ENCODE measurements at regions not wholly inside any gene's neighbourhood (a gene's known extent, or its start where the extent isn't known, plus 50 kb on each side); places are given as distances from the start of the nearest gene placed in this dataset.

GRCh38 chr6:115004204-115004603, 661.4 kb upstream of the HS3ST5 start:
- H3K4me3 ChIP-seq (ENCODE audit: insufficient read depth, low read depth, low read length): no peak overlapping the region
- no peaks in the 10 kb centered on the region for H3K27me3 ChIP-seq (ENCODE audit: insufficient read depth, low read length)
- H4K20me1 ChIP-seq (ENCODE audit: insufficient read depth, low read length): no peaks in the 10 kb centered on the region
- no peak overlapping the region for H3K27ac Mint-ChIP-seq (ENCODE audit: unreplicated experiment)
- DNase-seq (ENCODE audit: low read depth): no peak
- TF ChIP-seq, protein P1, sequence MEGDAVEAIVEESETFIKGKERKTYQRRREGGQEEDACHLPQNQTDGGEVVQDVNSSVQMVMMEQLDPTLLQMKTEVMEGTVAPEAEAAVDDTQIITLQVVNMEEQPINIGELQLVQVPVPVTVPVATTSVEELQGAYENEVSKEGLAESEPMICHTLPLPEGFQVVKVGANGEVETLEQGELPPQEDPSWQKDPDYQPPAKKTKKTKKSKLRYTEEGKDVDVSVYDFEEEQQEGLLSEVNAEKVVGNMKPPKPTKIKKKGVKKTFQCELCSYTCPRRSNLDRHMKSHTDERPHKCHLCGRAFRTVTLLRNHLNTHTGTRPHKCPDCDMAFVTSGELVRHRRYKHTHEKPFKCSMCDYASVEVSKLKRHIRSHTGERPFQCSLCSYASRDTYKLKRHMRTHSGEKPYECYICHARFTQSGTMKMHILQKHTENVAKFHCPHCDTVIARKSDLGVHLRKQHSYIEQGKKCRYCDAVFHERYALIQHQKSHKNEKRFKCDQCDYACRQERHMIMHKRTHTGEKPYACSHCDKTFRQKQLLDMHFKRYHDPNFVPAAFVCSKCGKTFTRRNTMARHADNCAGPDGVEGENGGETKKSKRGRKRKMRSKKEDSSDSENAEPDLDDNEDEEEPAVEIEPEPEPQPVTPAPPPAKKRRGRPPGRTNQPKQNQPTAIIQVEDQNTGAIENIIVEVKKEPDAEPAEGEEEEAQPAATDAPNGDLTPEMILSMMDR (IDR thresholded peaks at IDR 0.05; ENCODE audit: insufficient read depth, low read depth, low read length): no peak
- TF ChIP-seq EZH2 (IDR thresholded peaks at IDR 0.05; ENCODE audit: insufficient read depth, low read length): no peak
- H3K4me1 Mint-ChIP-seq (ENCODE audit: low read depth, unreplicated experiment): no peaks in the 10 kb centered on the region
- no peaks in the 10 kb centered on the region for H3K4me1 ChIP-seq (ENCODE audit: insufficient read depth, low read length)
- H3K9me3 Mint-ChIP-seq (ENCODE audit: unreplicated experiment): peaks cover 6% of the 10 kb centered on the region
- no peak overlapping the region for H3K4me3 Mint-ChIP-seq (ENCODE audit: unreplicated experiment)
- H3K36me3 Mint-ChIP-seq (ENCODE audit: low read depth, unreplicated experiment): no peaks in the 10 kb centered on the region
- H3K27me3 Mint-ChIP-seq (ENCODE audit: low read depth, unreplicated experiment): no peaks in the 10 kb centered on the region
- H3K79me2 ChIP-seq (ENCODE audit: insufficient read depth, low read length): no peaks in the 10 kb centered on the region
- no peak overlapping the region for H2AFZ ChIP-seq (ENCODE audit: low read depth, low read length)
- H3K9ac ChIP-seq (ENCODE audit: low read length): no peak overlapping the region
- no peak for FAIRE-seq
- no peak overlapping the region for H3K27ac ChIP-seq (ENCODE audit: low read depth, low read length)
- no peaks in the 10 kb centered on the region for H3K9me3 ChIP-seq (ENCODE audit: insufficient read depth, low read depth, low read length)
- no peak overlapping the region for H3K4me2 ChIP-seq (ENCODE audit: low read length)
- H3K36me3 ChIP-seq (ENCODE audit: insufficient read depth, low read length): no peaks in the 10 kb centered on the region

DNA sequence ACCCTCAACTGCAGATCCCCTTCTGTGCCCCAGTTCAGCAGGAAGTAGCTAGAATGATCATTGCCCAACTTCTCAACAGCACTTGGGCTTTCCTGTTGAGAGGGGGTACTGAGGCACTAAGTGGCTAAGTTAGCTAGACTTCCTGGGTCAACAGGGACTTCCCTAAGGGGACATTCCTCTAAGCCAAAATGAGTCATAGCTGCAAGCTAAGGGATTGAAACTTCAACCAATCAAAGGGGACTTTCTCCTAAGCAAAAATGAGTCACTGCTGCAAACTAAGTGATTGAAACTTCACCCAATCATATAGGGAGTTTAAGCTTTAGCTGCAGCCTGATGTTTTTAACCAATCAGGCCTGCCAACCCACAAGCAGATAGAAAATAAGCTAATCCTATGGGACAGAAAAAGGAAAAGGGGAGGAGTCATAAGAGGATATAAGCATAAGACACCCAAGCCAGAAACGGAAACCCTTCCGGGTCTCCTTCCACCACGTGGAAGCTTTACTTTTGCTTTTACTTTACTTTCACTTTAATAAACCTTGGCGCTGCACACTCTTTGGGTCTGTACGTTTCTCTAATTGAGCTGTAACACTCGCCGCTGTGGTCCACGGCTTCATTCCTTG, 659.0 kb upstream of the HS3ST5 start:
- no peak overlapping the region for H3K4me3 ChIP-seq (ENCODE audit: insufficient read depth, low read depth, low read length)
- no peaks in the 10 kb centered on the region for H3K27me3 ChIP-seq (ENCODE audit: insufficient read depth, low read length)
- H3K9me3 ChIP-seq (ENCODE audit: insufficient read depth, low read depth, low read length): no peaks in the 10 kb centered on the region
- no peaks in the 10 kb centered on the region for H3K4me1 ChIP-seq (ENCODE audit: insufficient read depth, low read length)
- FAIRE-seq: no peak
- no peaks in the 10 kb centered on the region for H3K27me3 Mint-ChIP-seq (ENCODE audit: low read depth, unreplicated experiment)
- no peaks in the 10 kb centered on the region for H3K36me3 ChIP-seq (ENCODE audit: insufficient read depth, low read length)
- no peaks in the 10 kb centered on the region for H4K20me1 ChIP-seq (ENCODE audit: insufficient read depth, low read length)
- DNase-seq (ENCODE audit: low read depth): no peak
- H3K4me2 ChIP-seq (ENCODE audit: low read length): no peak overlapping the region
- H3K79me2 ChIP-seq (ENCODE audit: insufficient read depth, low read length): no peaks in the 10 kb centered on the region
- no peak overlapping the region for H3K9ac ChIP-seq (ENCODE audit: low read length)
- H3K27ac Mint-ChIP-seq (ENCODE audit: unreplicated experiment): no peak overlapping the region
- H3K36me3 Mint-ChIP-seq (ENCODE audit: low read depth, unreplicated experiment): no peaks in the 10 kb centered on the region
- H2AFZ ChIP-seq (ENCODE audit: low read depth, low read length): no peak overlapping the region
- H3K4me1 Mint-ChIP-seq (ENCODE audit: low read depth, unreplicated experiment): no peaks in the 10 kb centered on the region
- H3K9me3 Mint-ChIP-seq (ENCODE audit: unreplicated experiment): peaks cover 6% of the 10 kb centered on the region
- H3K27ac ChIP-seq (ENCODE audit: low read depth, low read length): no peak overlapping the region
- TF ChIP-seq EZH2 (IDR thresholded peaks at IDR 0.05; ENCODE audit: insufficient read depth, low read length): no peak
- TF ChIP-seq, protein P1 (IDR thresholded peaks at IDR 0.05; ENCODE audit: insufficient read depth, low read depth, low read length): no peak
- H3K4me3 Mint-ChIP-seq (ENCODE audit: unreplicated experiment): no peak overlapping the region

GRCh38 chr6:115000736-115001135, 657.9 kb upstream of the HS3ST5 start:
- Histone ChIP-seq H3K9me3 (ENCODE audit: insufficient read depth, low read depth, low read length) (no peaks in the 10 kb centered on the region), H3K36me3 (ENCODE audit: insufficient read depth, low read length) (no peaks in the 10 kb centered on the region), H3K27ac (ENCODE audit: low read depth, low read length) (no peak overlapping the region), H4K20me1 (ENCODE audit: insufficient read depth, low read length) (no peaks in the 10 kb centered on the region), H3K9ac (ENCODE audit: low read length) (no peak overlapping the region), H3K4me3 (ENCODE audit: insufficient read depth, low read depth, low read length) (no peak overlapping the region), H3K27me3 (ENCODE audit: insufficient read depth, low read length) (no peaks in the 10 kb centered on the region), H2AFZ (ENCODE audit: low read depth, low read length) (no peak overlapping the region), H3K4me2 (ENCODE audit: low read length) (no peak overlapping the region), H3K79me2 (ENCODE audit: insufficient read depth, low read length) (no peaks in the 10 kb centered on the region), H3K4me1 (ENCODE audit: insufficient read depth, low read length) (no peaks in the 10 kb centered on the region)
- no peak overlapping the region for H3K27ac Mint-ChIP-seq (ENCODE audit: unreplicated experiment)
- H3K27me3 Mint-ChIP-seq (ENCODE audit: low read depth, unreplicated experiment): no peaks in the 10 kb centered on the region
- no peak for TF ChIP-seq EZH2 (IDR thresholded peaks at IDR 0.05; ENCODE audit: insufficient read depth, low read length)
- TF ChIP-seq, protein P1 (IDR thresholded peaks at IDR 0.05; ENCODE audit: insufficient read depth, low read depth, low read length): no peak
- H3K36me3 Mint-ChIP-seq (ENCODE audit: low read depth, unreplicated experiment): no peaks in the 10 kb centered on the region
- H3K4me1 Mint-ChIP-seq (ENCODE audit: low read depth, unreplicated experiment): no peaks in the 10 kb centered on the region
- FAIRE-seq: no peak
- H3K4me3 Mint-ChIP-seq (ENCODE audit: unreplicated experiment): no peak overlapping the region
- DNase-seq (ENCODE audit: low read depth): no peak
- H3K9me3 Mint-ChIP-seq (ENCODE audit: unreplicated experiment): peaks cover 6% of the 10 kb centered on the region

Data from astrocyte (in vitro differentiated cells and primary cell).